Ovary (tissue), 7 donors: ENCODE measurements at regions not wholly inside any gene's neighbourhood (a gene's known extent, or its start where the extent isn't known, plus 50 kb on each side); places are given as distances from the start of the nearest gene placed in this dataset.

Source experiments
- DNase-seq, 5 donors: peaks; one replicate each; pipeline ENCODE4 v3.0.0-alpha.2; 2019 to 2020
- H3K27ac ChIP-seq, 2 donors: fragments of 200-600 bp; one replicate each; pipeline versions ENCODE4 v1.5.1 to v1.8.0; 2019 to 2022
- H3K27me3 ChIP-seq: fragments of 200-600 bp; one replicate; pipeline ENCODE4 v1.8.0; 2022
- H3K36me3 ChIP-seq: fragments of 200-600 bp; sonication (generic); one replicate; pipeline ENCODE4 v1.5.1; 2019
- H3K4me1 ChIP-seq: one replicate; pipeline ENCODE4 v1.8.1; 2013; ENCODE audit warnings: mild to moderate bottlenecking, moderate library complexity; ENCODE audit not compliant: insufficient read depth
- H3K4me3 ChIP-seq: fragments of 200-600 bp; sonication (generic); one replicate; pipeline ENCODE4 v1.5.1; 2017
- H3K9me3 ChIP-seq, 2 donors: fragments of 200-600 bp in 1 of 2; sonication (generic) in 1 of 2; one replicate each; pipeline versions ENCODE4 v1.5.1 to v1.8.1; 2013 to 2019; ENCODE audit warnings: mild to moderate bottlenecking in 1 of 2, moderate library complexity in 1 of 2
- EP300 ChIP-seq: sonication (generic); formaldehyde crosslinking; IDR thresholded peaks from one replicate; pipeline ENCODE4 v1.6.1; 2017; ENCODE audit warnings: antibody characterized with exemption
- POLR2A ChIP-seq: fragments of 450-650 bp; IDR thresholded peaks from one replicate; pipeline ENCODE4 v1.6.1; 2017; ENCODE audit warnings: antibody characterized with exemption, mild to moderate bottlenecking, moderate library complexity
- WGBS, 3 donors: extraction: QIAGEN DNeasy Blood & Tissue Kit in 1 of 3; methylation state at CpG; one replicate each; pipeline versions ENCODE4 v1.1.5 to v1.1.7; 2013 to 2017; 5-methylcytosine and 5-hydroxymethylcytosine counted together
- intact Hi-C, 4 donors: fragments of 100-400 bp; cut with DNase I; formaldehyde crosslinking; loops; one replicate each; pipeline versions ENCODE4 v1.11.0 to v1.15.1; 2022 to 2023
- TF ChIP-seq, protein P1 (sequence below), 3 donors: fragments of 450-650 bp in 2 of 3; fragments of 200-600 bp in 1 of 3; IDR thresholded peaks; one replicate each; pipeline versions ENCODE4 v1.5.1 to v1.8.0; 2016 to 2022; ENCODE audit warnings: antibody characterized with exemption in 3 of 3, mild to moderate bottlenecking in 1 of 3
- donor health status: DM: no; HTN: no; CAD: no; lungs with moderate emphysema.
- donor health status: DM: no; HTN: no; CAD: no.
- donor health status: Bipolar disorder and iron deficiency.
- donor health status: DM: no; HTN: no; CAD: no.
- donor health status: DM: yes; HTN: yes; CAD: no.

DNA sequence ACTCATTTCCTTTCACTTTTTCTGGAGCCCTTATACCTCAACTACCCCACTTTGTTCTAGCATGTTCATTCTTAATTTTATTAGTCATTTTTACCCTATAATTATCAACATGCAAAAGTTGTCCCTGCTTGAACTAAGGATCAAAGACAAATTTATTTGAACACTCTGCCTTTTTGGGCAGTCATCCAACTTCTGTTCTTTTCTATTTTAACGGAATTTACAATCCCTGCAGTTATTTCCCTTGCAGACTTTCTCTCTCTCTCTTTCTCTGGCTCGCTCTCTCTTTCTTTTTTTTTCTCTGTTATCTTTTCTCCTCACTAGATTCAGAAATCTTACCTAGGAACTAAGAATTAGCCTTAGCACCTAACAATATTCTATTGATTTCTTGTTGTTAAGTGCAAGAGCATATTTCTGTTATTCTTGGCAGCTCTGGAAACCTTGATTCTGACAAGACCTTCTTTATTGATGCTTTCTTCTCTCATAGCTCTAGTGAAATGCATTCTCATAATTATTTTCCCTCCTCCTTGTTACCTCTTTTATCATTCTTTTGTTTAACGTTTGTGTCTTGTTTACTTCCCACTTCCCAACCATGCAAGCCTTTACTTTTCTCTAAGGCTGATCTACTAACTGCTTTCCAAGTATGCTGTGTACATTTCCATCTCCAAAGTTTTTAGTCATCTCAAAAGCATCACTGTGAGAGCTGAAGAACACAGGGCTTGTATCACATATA lies 951.6 kb downstream of the DIPK2A start:
- H3K4me3 ChIP-seq: no peak overlapping the region
- TF ChIP-seq, protein P1, sequence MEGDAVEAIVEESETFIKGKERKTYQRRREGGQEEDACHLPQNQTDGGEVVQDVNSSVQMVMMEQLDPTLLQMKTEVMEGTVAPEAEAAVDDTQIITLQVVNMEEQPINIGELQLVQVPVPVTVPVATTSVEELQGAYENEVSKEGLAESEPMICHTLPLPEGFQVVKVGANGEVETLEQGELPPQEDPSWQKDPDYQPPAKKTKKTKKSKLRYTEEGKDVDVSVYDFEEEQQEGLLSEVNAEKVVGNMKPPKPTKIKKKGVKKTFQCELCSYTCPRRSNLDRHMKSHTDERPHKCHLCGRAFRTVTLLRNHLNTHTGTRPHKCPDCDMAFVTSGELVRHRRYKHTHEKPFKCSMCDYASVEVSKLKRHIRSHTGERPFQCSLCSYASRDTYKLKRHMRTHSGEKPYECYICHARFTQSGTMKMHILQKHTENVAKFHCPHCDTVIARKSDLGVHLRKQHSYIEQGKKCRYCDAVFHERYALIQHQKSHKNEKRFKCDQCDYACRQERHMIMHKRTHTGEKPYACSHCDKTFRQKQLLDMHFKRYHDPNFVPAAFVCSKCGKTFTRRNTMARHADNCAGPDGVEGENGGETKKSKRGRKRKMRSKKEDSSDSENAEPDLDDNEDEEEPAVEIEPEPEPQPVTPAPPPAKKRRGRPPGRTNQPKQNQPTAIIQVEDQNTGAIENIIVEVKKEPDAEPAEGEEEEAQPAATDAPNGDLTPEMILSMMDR (IDR thresholded peaks at IDR 0.05): no peak
- no peak for TF ChIP-seq POLR2A
- TF ChIP-seq EP300: no peak
- no peaks in the 10 kb centered on the region for H3K36me3 ChIP-seq
- 4% methylated on average over 3 of the region's 3 CpGs for WGBS, 3 donors
- H3K4me1 ChIP-seq: no peaks in the 10 kb centered on the region
- intact Hi-C loops: no loop called here
- no peak overlapping the region for H3K27ac ChIP-seq
- no peaks in the 10 kb centered on the region for H3K9me3 ChIP-seq
- no peaks in the 10 kb centered on the region for H3K27me3 ChIP-seq
- no peak for DNase-seq

DNA sequence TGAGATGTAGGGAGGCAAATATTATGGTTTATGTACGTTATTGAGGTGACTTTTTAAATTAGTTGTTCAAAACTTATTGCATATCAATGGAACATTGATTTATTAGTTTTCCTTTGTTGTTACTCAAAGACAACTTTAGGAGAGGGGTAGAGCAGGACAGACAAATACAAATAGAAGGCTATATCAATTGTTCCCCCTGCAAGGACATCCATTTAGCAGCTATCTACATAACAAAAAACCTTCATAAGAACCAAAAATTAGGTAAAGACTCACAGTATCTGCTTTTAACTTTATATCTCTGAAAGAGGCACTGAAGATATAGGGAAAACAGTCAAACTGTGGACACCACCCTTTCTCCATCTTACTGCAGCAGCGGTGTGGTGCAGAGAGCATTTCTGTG lies 958.8 kb downstream of the DIPK2A start:
- intact Hi-C loops: no loop called here
- H3K9me3 ChIP-seq: no peaks in the 10 kb centered on the region
- no peak overlapping the region for H3K4me3 ChIP-seq
- no peaks in the 10 kb centered on the region for H3K4me1 ChIP-seq
- no peak for DNase-seq
- no peak overlapping the region for H3K27ac ChIP-seq
- no peak for TF ChIP-seq EP300
- TF ChIP-seq POLR2A: no peak
- TF ChIP-seq, protein P1 (IDR thresholded peaks at IDR 0.05): no peak
- H3K36me3 ChIP-seq: no peaks in the 10 kb centered on the region
- 90 to 96% (median 93%) methylated on average over 2 of the region's 2 CpGs for WGBS, 3 donors
- no peaks in the 10 kb centered on the region for H3K27me3 ChIP-seq

DNA sequence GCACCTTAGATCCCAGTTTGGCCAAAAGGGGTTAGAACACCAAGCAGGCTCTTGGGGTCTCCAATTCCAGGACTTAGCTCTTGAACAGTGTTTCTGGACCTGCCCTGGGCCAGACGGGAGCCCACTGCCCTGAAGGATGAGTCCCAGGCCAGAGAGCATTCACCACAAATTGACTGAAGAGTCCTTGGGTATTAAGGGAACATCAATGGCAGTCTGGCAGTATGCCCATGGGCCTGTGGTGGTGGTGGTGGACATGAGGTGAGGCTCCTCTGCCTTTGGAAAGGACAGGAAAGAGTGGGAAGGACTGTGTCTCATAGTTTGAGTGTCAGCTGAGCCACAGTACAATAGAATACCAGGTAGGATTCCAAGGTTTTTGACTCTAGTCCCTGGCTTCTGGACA lies 960.0 kb downstream of the DIPK2A start:
- intact Hi-C loops: no loop called here
- TF ChIP-seq EP300 (no peak), POLR2A (no peak)
- TF ChIP-seq, protein P1 (IDR thresholded peaks at IDR 0.05): no peak

DNA sequence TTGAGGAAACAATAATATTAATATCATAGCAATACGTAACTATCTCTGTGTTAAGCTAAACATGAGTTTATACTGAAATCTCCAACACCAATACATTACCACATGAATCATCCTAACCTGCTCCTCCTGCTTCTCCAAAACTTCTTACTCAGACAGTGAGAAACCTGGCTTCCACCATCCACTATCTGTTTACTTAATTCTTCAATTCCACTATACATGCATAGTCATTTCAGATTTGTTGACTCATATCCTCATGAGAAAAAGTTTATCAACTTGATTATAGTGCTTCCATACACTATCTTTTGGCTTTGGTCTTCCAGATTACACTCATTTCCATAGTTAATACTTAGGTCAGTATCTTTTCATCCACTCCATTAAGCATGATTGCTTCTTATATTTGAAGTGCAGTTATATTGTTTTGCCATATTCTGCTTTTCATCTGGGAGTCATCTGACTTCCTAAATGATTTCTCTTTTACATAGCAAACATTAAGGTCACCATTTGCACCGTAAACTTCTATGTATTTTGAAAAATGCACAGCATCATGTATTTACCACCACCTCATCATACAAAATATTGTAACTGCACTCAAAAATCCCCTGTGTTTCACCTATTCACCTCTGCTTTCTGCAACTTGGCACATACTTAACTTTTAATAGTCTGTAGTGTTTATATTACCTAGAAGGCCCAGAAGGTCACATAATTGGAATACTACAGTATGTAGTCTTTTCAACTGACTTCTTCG lies 970.6 kb downstream of the DIPK2A start:
- no peak overlapping the region for H3K27ac ChIP-seq
- H3K4me1 ChIP-seq: no peaks in the 10 kb centered on the region
- WGBS, 3 donors: 64 to 66% (median 64%) methylated on average over 3 of the region's 3 CpGs
- intact Hi-C loops: no loop called here
- H3K4me3 ChIP-seq: no peak overlapping the region
- no peaks in the 10 kb centered on the region for H3K36me3 ChIP-seq
- H3K27me3 ChIP-seq: no peaks in the 10 kb centered on the region
- no peaks in the 10 kb centered on the region for H3K9me3 ChIP-seq
- DNase-seq: no peak
- TF ChIP-seq, protein P1 (IDR thresholded peaks at IDR 0.05): no peak
- TF ChIP-seq POLR2A: no peak

More for the DNA sequence above, 960.0 kb downstream of the DIPK2A start:
- no peak overlapping the region for H3K27ac ChIP-seq
- H3K9me3 ChIP-seq: no peaks in the 10 kb centered on the region
- H3K36me3 ChIP-seq: no peaks in the 10 kb centered on the region
- H3K4me1 ChIP-seq: no peaks in the 10 kb centered on the region
- H3K27me3 ChIP-seq: no peaks in the 10 kb centered on the region
- no peak overlapping the region for H3K4me3 ChIP-seq
- no peak for DNase-seq
- 98 to 100% (median 100%) methylated on average over 1 of the region's 1 CpG for WGBS, 3 donors
